Nephron (organoid): ENCODE measurements at regions not wholly inside any gene's neighbourhood (a gene's known extent, or its start where the extent isn't known, plus 50 kb on each side); places are given as distances from the start of the nearest gene placed in this dataset.
"Not testable (repeated sequence)": the region's sequence is repeated elsewhere in the genome, so short reads cannot be mapped to it uniquely, and the experiment has no call there.

ENCODE experiments used
- H3K27ac Mint-ChIP-seq, 3 experiments: 2 replicates each; pipeline ENCODE4 v1.8.0; 2020; ENCODE audit warnings: mixed read lengths in 3 of 3, mild to moderate bottlenecking in 2 of 3, moderate library complexity in 1 of 3
- H3K27me3 Mint-ChIP-seq: 2 replicates; pipeline ENCODE4 v1.8.0; 2021; ENCODE audit warnings: low read depth, mild to moderate bottlenecking, moderate library complexity, mixed read lengths
- H3K36me3 Mint-ChIP-seq: 2 replicates; pipeline ENCODE4 v1.8.0; 2020; ENCODE audit warnings: low read depth, mixed read lengths
- H3K4me1 Mint-ChIP-seq: 2 replicates; pipeline ENCODE4 v1.8.0; 2020; ENCODE audit warnings: mixed read lengths
- H3K4me3 Mint-ChIP-seq, 3 experiments: 2 replicates each; pipeline ENCODE4 v1.8.0; 2020; ENCODE audit warnings: mild to moderate bottlenecking in 3 of 3, mixed read lengths in 3 of 3, moderate library complexity in 2 of 3
- H3K9me3 Mint-ChIP-seq: 2 replicates; pipeline ENCODE4 v1.8.0; 2020; ENCODE audit warnings: mixed read lengths
- TF ChIP-seq, protein P1 (sequence below), 3 experiments: fragments of 200-600 bp; sonication (generic); IDR thresholded peaks; one replicate each; pipeline ENCODE4 v1.5.0; 2021; ENCODE audit warnings: antibody characterized with exemption in 3 of 3; ENCODE audit not compliant: unreplicated experiment in 3 of 3

DNA sequence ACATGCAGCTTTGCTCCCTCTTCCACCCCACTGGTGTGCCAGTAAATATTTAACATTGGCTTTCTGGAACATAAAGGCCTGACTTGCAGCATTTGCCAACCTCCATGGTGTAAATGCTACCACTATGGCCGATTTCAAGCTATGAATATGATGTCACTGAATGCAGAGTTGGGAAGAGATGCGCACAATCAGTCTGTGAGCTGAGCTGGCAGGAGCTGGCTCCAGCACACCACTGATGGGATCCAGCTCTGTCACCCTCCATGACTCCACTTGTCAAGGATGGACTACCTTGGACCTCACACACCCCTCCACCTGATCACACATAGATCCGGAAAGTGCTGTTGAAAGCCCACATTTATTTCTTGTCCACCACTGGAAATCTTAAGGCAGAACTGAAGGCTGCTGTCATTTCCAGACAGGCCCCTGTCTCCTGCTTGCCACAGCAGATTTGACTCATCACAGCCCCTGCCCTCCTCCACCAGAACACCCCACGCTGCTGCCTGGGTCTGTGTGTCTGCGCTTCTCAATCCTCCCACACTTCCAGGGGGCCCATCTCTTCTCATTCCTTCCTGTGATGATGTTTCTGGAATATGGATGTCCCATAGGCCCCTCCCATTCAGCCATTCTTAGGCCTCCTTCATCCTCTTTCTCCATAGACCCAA lies 82.2 kb upstream of the BCAR3 start:
- TF ChIP-seq, protein P1, sequence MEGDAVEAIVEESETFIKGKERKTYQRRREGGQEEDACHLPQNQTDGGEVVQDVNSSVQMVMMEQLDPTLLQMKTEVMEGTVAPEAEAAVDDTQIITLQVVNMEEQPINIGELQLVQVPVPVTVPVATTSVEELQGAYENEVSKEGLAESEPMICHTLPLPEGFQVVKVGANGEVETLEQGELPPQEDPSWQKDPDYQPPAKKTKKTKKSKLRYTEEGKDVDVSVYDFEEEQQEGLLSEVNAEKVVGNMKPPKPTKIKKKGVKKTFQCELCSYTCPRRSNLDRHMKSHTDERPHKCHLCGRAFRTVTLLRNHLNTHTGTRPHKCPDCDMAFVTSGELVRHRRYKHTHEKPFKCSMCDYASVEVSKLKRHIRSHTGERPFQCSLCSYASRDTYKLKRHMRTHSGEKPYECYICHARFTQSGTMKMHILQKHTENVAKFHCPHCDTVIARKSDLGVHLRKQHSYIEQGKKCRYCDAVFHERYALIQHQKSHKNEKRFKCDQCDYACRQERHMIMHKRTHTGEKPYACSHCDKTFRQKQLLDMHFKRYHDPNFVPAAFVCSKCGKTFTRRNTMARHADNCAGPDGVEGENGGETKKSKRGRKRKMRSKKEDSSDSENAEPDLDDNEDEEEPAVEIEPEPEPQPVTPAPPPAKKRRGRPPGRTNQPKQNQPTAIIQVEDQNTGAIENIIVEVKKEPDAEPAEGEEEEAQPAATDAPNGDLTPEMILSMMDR (IDR thresholded peaks at IDR 0.05; ENCODE audit: unreplicated experiment in 3 of 3) = no peak
- peak overlapping the region; percentile 67 to 91 (median 86) for H3K27ac Mint-ChIP-seq
- H3K9me3 Mint-ChIP-seq = no peaks in the 10 kb centered on the region
- peak overlapping the region in 1 of 3 experiments; percentile 45 for H3K4me3 Mint-ChIP-seq
- H3K4me1 Mint-ChIP-seq = peaks cover 50% of the 10 kb centered on the region
- H3K36me3 Mint-ChIP-seq = no peaks in the 10 kb centered on the region
- peaks cover 40% of the 10 kb centered on the region for H3K27me3 Mint-ChIP-seq

DNA sequence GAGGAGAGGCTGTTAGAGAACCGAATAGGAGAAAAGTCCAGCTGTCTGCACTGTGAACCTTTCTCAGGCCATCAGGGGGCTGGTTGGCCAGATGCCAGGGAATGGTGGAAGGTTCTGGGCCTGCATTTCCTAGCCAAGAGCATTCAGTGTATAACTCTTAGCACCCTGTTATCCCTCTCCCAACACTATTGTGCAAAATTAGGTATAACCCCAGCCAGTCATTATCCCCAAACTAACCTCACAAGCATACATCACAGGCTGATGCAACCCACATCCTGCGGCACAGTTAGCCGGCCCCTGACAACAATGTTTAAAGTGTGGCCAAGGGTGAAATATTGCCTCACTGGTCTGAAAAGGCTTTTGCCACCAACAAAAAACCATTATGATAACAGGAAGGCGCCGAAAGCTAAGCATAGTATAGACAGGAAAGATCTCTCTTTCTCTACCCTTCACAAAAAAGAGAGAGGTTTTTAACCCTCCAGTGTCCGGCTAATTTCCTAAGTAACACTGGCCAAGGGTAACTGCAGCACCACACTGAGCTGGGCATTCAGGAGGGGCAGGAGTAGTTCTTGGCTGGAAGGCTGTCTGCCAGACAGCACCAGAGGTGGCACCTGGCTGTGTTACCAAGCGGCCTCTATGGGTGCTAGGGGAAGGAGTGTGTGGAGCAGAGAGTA lies 77.3 kb upstream of the BCAR3 start:
- Mint-ChIP-seq H3K36me3 (no peaks in the 10 kb centered on the region), H3K4me3 (no peak overlapping the region), H3K27me3 (peaks cover 30% of the 10 kb centered on the region), H3K9me3 (no peaks in the 10 kb centered on the region), H3K4me1 (peaks cover 32% of the 10 kb centered on the region), H3K27ac (peak overlapping the region; percentile 57 to 74 (median 69))
- TF ChIP-seq, protein P1 (IDR thresholded peaks at IDR 0.05; ENCODE audit: unreplicated experiment in 3 of 3) = peak in 1 of 3 experiments; percentile 16

DNA sequence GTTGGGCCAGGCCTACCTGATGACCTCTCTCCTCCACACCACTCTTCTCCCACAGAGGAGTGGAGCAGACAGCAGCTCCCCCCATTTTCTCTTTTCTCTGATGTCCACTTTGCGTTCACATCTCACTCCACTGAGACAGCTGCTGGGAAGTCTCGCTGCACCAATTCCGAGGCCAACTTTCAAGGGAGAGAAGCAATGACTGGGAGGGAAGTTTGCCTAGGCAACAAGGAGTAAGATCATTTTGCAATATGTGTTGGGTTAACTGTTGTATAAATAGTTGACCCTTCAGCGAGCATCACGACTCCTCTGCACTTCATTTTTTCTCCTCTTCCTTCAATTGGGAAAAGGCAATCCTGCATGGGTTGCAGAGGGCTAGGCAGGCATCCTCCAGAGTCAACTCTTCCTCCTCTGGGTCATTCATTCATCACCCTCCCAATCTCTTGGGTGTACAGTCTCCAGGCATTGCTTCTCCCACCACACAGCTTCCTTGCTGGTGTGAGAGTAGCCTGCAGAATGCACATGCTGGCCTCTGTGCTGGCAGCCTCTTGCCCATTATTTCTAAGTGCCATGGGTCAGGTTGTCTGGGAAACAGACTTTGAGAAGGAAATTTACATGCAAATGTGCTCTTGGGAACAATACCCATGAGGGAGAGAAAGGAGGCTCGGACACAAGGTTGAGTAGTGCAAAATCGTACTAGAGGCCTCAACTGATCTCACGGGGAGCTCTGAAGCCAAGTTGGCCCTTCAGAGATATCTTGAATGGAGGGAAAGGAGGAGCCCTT lies 75.8 kb upstream of the BCAR3 start:
- H3K9me3 Mint-ChIP-seq = no peaks in the 10 kb centered on the region
- H3K27ac Mint-ChIP-seq = no peak overlapping the region
- H3K4me3 Mint-ChIP-seq = no peak overlapping the region
- peaks cover 24% of the 10 kb centered on the region for H3K27me3 Mint-ChIP-seq
- TF ChIP-seq, protein P1 (IDR thresholded peaks at IDR 0.05; ENCODE audit: unreplicated experiment in 3 of 3) = no peak
- no peaks in the 10 kb centered on the region for H3K36me3 Mint-ChIP-seq
- peaks cover 29% of the 10 kb centered on the region for H3K4me1 Mint-ChIP-seq

DNA sequence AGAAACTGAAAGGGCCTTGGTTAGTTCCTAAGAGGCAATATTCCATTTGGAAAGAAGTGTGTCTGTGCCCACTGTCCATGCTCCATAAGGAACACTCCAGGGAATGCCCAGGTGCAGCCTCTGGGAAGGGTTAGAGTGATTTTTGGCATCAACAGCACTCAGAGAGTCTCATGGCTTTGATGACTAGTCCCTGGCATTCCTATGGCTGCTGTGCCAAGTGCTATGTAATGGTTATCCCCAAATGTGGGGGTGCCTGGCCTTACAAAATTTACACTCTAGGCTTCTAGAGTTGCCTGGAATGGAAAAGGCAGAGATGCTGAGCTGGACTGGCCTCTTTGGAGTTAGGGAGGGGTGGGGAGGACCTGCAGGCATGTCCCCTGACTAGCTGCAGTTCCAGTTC lies 75.0 kb upstream of the BCAR3 start:
- Mint-ChIP-seq H3K27me3 (peaks cover 23% of the 10 kb centered on the region), H3K36me3 (no peaks in the 10 kb centered on the region), H3K4me3 (no peak overlapping the region), H3K27ac (no peak overlapping the region), H3K4me1 (peaks cover 26% of the 10 kb centered on the region), H3K9me3 (no peaks in the 10 kb centered on the region)
- TF ChIP-seq, protein P1 (IDR thresholded peaks at IDR 0.05; ENCODE audit: unreplicated experiment in 3 of 3) = no peak

DNA sequence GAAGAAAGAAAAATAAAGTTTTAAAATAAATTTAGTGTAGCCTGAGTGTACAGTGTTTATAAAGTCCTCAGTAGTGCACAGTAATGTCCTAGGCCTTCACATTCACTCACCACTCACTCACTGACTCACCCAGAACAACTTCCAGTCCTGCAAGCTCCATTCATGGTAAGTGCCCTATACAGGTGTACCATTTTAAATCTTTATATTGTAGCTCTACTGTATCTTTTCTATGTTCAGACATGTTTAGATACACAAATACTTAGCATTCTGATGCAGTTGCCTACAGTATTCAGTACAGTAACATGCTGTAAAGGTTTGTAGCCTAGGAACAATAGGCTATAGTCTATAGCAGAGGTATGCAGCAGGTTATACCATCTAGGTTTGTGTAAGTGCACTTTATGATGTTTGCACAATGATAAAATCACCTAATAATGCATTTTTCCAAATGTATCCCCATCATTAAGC lies 73.6 kb upstream of the BCAR3 start:
- H3K4me3 Mint-ChIP-seq, H3K36me3 Mint-ChIP-seq, H3K9me3 Mint-ChIP-seq: not testable (repeated sequence)
- H3K27ac Mint-ChIP-seq = peak overlapping the region in 1 of 3 experiments; percentile 42
- peaks cover 14% of the 10 kb centered on the region for H3K27me3 Mint-ChIP-seq
- H3K4me1 Mint-ChIP-seq = peaks cover 31% of the 10 kb centered on the region
